ENCODE measurements at regions not wholly inside any gene's neighbourhood (a gene's known extent, or its start where the extent isn't known, plus 50 kb on each side); places are given as distances from the start of the nearest gene placed in this dataset.

DNA sequence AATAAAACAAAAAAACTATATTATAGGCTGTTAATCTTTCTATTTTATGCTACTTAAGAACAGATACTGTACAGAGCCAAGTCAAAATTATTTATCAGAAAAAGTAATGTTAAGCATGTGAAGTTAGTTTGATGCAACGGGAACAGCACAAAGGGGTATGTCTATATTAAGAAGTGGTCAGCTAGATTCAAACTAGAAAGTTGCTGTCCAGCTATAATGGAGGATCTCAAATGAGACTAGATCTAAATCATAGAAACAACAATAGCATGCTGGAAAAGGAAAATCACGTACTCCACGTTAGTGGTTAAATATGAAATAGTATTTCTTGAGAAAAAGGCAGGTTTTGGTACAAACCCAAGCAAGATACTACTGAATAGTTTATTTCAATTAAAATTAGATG is 1124.0 kb downstream of the GRIK2 start:
- TF ChIP-seq, protein P1, sequence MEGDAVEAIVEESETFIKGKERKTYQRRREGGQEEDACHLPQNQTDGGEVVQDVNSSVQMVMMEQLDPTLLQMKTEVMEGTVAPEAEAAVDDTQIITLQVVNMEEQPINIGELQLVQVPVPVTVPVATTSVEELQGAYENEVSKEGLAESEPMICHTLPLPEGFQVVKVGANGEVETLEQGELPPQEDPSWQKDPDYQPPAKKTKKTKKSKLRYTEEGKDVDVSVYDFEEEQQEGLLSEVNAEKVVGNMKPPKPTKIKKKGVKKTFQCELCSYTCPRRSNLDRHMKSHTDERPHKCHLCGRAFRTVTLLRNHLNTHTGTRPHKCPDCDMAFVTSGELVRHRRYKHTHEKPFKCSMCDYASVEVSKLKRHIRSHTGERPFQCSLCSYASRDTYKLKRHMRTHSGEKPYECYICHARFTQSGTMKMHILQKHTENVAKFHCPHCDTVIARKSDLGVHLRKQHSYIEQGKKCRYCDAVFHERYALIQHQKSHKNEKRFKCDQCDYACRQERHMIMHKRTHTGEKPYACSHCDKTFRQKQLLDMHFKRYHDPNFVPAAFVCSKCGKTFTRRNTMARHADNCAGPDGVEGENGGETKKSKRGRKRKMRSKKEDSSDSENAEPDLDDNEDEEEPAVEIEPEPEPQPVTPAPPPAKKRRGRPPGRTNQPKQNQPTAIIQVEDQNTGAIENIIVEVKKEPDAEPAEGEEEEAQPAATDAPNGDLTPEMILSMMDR (IDR thresholded peaks at IDR 0.05) = no peak

DNA sequence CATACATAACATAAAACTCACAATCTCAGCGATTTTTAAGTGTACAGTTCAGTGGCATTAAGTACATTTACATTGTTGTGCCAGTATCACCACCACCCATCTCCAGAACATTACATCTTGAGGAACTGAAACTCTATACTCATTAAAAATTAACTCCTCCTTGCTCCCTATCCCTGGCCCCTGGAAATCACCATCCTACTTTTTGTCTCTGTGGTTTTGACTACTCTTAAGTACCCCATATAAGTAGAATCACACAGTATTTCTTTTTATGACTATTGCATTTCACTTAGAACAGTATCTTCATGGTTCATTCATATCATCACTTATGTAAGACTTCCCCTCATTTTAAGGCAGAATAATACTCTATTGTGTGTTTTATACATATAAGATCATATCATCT is 1108.1 kb downstream of the GRIK2 start:
- H3K4me1 Mint-ChIP-seq = no peaks in the 10 kb centered on the region
- H3K36me3 Mint-ChIP-seq (ENCODE audit: low read depth) = no peaks in the 10 kb centered on the region
- DNase-seq = no peak
- no peaks in the 10 kb centered on the region for H3K27me3 Mint-ChIP-seq (ENCODE audit: low read depth, poor library complexity)
- no peak overlapping the region for H3K27ac Mint-ChIP-seq
- H3K4me3 Mint-ChIP-seq = no peak overlapping the region
- TF ChIP-seq, protein P1 (IDR thresholded peaks at IDR 0.05) = no peak
- peaks cover 19% of the 10 kb centered on the region for H3K9me3 Mint-ChIP-seq

More for the DNA sequence above, 1124.0 kb downstream of the GRIK2 start:
- H3K4me1 Mint-ChIP-seq = no peaks in the 10 kb centered on the region
- no peak for DNase-seq
- no peaks in the 10 kb centered on the region for H3K36me3 Mint-ChIP-seq (ENCODE audit: low read depth)
- H3K27ac Mint-ChIP-seq = no peak overlapping the region
- H3K27me3 Mint-ChIP-seq (ENCODE audit: low read depth, poor library complexity) = no peaks in the 10 kb centered on the region
- no peaks in the 10 kb centered on the region for H3K9me3 Mint-ChIP-seq
- H3K4me3 Mint-ChIP-seq = no peak overlapping the region

DNA sequence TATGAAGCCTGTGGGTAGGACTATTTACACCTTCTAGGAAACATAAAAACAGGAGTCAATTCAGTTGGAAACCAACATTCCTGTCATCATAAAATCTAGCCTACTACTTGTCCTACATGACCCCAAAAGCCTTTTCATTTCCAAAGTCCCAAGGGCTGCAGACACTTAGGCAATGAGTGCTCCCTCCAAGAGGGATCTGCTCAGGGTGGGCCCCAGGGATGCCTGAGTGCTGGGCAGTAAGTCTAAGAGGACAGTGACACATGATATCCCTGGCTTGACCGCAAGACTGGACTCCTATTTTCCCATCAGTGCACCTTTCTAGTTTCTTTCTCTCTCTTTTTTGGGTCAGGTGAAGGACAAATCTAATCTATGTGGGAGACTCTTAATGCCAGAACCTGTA is 1101.3 kb downstream of the GRIK2 start:
- TF ChIP-seq, protein P1 (IDR thresholded peaks at IDR 0.05) = no peak
- H3K36me3 Mint-ChIP-seq (ENCODE audit: low read depth) = no peaks in the 10 kb centered on the region
- peaks cover 4% of the 10 kb centered on the region for H3K27me3 Mint-ChIP-seq (ENCODE audit: low read depth, poor library complexity)
- H3K4me1 Mint-ChIP-seq = no peaks in the 10 kb centered on the region
- no peak for DNase-seq
- no peak overlapping the region for H3K4me3 Mint-ChIP-seq
- H3K9me3 Mint-ChIP-seq = no peaks in the 10 kb centered on the region
- H3K27ac Mint-ChIP-seq = no peak overlapping the region

DNA sequence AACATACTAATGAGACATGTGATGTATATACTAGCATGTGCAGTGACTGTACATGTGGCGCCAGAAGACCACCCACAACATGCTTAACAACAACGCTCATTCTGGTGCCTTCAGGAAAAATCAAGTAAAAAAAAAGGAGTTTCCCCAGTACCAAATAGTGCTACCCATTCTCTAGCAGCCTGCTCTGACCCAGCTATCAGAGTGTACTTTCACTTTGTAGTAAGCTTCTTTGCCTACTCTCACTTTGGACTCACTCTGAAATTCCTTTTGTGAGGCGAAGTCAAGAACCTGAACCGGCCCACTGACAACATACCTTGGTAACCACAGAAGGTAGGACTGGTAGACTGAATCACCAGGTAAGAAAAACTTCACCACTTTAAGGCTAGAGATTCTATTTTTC is 1100.0 kb downstream of the GRIK2 start:
- Mint-ChIP-seq H3K4me1 (no peaks in the 10 kb centered on the region), H3K27me3 (ENCODE audit: low read depth, poor library complexity) (peaks cover 4% of the 10 kb centered on the region), H3K4me3 (no peak overlapping the region), H3K36me3 (ENCODE audit: low read depth) (no peaks in the 10 kb centered on the region), H3K27ac (no peak overlapping the region), H3K9me3 (no peaks in the 10 kb centered on the region)
- TF ChIP-seq, protein P1 (IDR thresholded peaks at IDR 0.05) = no peak
- DNase-seq = no peak

DNA sequence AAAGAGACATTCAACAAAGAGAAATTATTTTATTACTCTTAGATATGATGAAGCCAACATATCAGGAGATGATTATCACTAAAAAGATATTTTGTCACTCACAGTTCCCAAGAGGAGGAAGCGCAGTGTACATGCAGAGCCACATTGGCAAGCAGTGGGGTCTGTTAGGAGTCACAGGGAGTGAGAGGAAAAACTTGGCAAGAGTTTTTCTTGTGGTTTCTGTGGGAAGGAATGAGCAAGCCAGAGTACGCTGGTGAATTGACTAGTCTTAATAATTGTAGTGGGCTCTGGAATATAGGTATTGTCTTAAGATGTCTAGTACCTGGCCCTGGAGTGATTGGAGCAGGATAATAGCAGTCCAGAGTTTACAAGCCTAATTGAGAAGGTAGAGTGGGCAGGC is 1095.2 kb downstream of the GRIK2 start:
- TF ChIP-seq, protein P1 (IDR thresholded peaks at IDR 0.05) = no peak
- H3K27me3 Mint-ChIP-seq (ENCODE audit: low read depth, poor library complexity) = peaks cover 4% of the 10 kb centered on the region
- H3K27ac Mint-ChIP-seq = no peak overlapping the region
- no peak for DNase-seq
- H3K9me3 Mint-ChIP-seq = no peaks in the 10 kb centered on the region
- no peak overlapping the region for H3K4me3 Mint-ChIP-seq
- H3K36me3 Mint-ChIP-seq (ENCODE audit: low read depth) = no peaks in the 10 kb centered on the region
- no peaks in the 10 kb centered on the region for H3K4me1 Mint-ChIP-seq

DNA sequence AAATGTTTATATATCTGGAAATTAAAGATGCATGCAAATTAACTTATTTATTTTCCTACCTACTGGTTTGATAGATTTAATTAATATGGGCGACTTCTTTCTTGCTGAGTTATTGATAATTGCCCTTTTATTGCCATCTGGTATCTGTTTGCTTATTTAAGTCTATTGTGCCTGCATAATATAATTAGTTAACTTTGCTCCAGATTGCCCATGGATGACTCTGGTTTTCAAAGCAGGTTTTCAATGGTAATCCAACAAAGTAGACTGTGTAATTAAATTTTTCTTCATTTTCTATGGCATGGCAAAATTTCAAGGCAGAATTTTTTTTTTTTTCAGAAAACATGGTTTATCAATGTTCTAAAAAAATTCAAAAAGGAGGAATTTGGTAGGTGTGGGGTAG is 1092.0 kb downstream of the GRIK2 start:
- Mint-ChIP-seq H3K4me1 (no peaks in the 10 kb centered on the region), H3K9me3 (no peaks in the 10 kb centered on the region), H3K27ac (no peak overlapping the region), H3K36me3 (ENCODE audit: low read depth) (no peaks in the 10 kb centered on the region), H3K27me3 (ENCODE audit: low read depth, poor library complexity) (no peaks in the 10 kb centered on the region), H3K4me3 (no peak overlapping the region)
- TF ChIP-seq, protein P1 (IDR thresholded peaks at IDR 0.05) = no peak
- no peak for DNase-seq

All from nephron progenitor cell (in vitro differentiated cells).